ENCODE measurements at regions not wholly inside any gene's neighbourhood (a gene's known extent, or its start where the extent isn't known, plus 50 kb on each side); places are given as distances from the start of the nearest gene placed in this dataset.

DNA sequence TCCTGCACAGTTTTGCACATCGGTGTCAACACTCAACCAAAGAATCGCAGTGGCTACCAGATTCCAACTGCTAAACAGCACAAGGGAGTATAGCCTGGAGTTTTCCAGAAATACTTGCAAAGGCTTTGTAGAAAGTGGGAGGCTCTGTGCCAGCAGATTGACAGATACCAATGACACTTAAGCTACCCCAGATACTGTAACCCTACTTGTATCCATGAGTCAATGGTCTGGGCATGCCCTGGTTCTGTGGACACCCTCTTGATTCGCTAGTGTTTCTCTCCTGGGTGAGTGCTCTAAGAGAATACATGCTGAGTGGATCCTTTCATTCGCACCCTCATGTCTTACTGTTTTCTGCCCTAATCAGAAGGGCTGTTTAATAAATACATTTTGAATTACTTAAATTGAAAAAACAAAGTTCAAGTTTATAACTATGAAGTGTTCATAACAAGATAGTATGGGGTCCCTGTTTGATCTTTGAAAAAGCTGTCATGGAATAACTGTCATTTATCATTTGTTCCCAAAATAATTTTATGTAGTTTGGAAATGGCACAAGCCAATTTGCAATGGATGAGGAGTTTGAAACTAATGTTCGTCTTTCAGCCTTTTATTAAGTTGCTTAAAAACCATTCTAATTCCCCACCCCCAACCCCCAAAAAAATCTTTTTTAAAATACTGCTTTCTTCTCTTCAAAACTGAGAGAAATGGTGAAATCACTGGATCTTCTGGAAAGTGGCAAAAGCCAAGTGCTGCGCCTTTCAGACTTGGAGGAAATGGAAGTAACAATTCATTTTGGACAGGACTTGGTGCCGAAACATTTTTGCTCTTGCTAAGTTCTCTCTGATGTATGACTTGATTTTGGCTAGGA, 600.5 kb upstream of the TENM4 start:
- POLR2A ChIA-PET = no interaction called here
- Histone ChIP-seq H3K36me3 (ENCODE audit: control insufficient read depth in 2 of 2, insufficient read depth in 2 of 2, low read length in 1 of 2) (no peaks in the 10 kb centered on the region), H3K9ac (ENCODE audit: control insufficient read depth, insufficient read depth, low read length) (no peak overlapping the region), H3K4me1 (ENCODE audit: control insufficient read depth, insufficient read depth, low read length) (no peaks in the 10 kb centered on the region), H3K79me2 (ENCODE audit: control insufficient read depth, insufficient read depth, low read length) (no peaks in the 10 kb centered on the region), H3K4me3 (no peak overlapping the region), H3K9me3 (replicated peaks; ENCODE audit: control insufficient read depth, insufficient read depth, low read length) (no peaks in the 10 kb centered on the region), H4K20me1 (ENCODE audit: control insufficient read depth, insufficient read depth) (no peaks in the 10 kb centered on the region), H3K4me2 (ENCODE audit: control insufficient read depth, insufficient read depth) (no peak overlapping the region), H3K27me3 (replicated peaks in 1 of 2; ENCODE audit: control insufficient read depth in 2 of 2, insufficient read depth in 2 of 2, low read length in 1 of 2) (no peaks in the 10 kb centered on the region; a peak in 1 of 4 replicates), H3K27ac (ENCODE audit: control insufficient read depth, insufficient read depth) (no peak overlapping the region), H2AFZ (ENCODE audit: control insufficient read depth, low read depth, low read length) (no peak overlapping the region)
- no TSS peak for BruUV-seq (replicated peaks)
- FAIRE-seq (no peak), ATAC-seq (no peak), DNase-seq (ENCODE audit: low read depth, low spot score) (no peak)
- in situ Hi-C loops (cut with MboI) = no loop called here
- 38% methylated on average over 7 of the region's 7 CpGs for WGBS (ENCODE audit: insufficient coverage, insufficient replicate concordance, low lambda C conversion rate, missing lambda C conversion rate)
- CTCF ChIA-PET = no interaction called here
- intact Hi-C loops (cut with micrococcal nuclease; ENCODE audit: unreplicated experiment) = no loop called here
- RAD21 ChIA-PET (ENCODE audit: unreplicated experiment) = no interaction called here
- SMC1A ChIA-PET (ENCODE audit: uncharacterized antibody, unreplicated experiment) = no interaction called here
- TF ChIP-seq EP300 (IDR thresholded peaks at IDR 0.05; ENCODE audit: borderline replicate concordance in 1 of 2, control insufficient read depth in 1 of 2, low read depth in 2 of 2, low read length in 2 of 2) = no peak
- TF ChIP-seq CEBPB (IDR thresholded peaks at IDR 0.05; ENCODE audit: borderline replicate concordance in 1 of 2, low read depth in 2 of 2, low read length in 2 of 2) = no peak
- TF ChIP-seq, protein P1, sequence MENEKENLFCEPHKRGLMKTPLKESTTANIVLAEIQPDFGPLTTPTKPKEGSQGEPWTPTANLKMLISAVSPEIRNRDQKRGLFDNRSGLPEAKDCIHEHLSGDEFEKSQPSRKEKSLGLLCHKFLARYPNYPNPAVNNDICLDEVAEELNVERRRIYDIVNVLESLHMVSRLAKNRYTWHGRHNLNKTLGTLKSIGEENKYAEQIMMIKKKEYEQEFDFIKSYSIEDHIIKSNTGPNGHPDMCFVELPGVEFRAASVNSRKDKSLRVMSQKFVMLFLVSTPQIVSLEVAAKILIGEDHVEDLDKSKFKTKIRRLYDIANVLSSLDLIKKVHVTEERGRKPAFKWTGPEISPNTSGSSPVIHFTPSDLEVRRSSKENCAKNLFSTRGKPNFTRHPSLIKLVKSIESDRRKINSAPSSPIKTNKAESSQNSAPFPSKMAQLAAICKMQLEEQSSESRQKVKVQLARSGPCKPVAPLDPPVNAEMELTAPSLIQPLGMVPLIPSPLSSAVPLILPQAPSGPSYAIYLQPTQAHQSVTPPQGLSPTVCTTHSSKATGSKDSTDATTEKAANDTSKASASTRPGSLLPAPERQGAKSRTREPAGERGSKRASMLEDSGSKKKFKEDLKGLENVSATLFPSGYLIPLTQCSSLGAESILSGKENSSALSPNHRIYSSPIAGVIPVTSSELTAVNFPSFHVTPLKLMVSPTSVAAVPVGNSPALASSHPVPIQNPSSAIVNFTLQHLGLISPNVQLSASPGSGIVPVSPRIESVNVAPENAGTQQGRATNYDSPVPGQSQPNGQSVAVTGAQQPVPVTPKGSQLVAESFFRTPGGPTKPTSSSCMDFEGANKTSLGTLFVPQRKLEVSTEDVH (IDR thresholded peaks at IDR 0.05; ENCODE audit: low read depth, partially characterized antibody) = no peak
- TF ChIP-seq, protein P2, sequence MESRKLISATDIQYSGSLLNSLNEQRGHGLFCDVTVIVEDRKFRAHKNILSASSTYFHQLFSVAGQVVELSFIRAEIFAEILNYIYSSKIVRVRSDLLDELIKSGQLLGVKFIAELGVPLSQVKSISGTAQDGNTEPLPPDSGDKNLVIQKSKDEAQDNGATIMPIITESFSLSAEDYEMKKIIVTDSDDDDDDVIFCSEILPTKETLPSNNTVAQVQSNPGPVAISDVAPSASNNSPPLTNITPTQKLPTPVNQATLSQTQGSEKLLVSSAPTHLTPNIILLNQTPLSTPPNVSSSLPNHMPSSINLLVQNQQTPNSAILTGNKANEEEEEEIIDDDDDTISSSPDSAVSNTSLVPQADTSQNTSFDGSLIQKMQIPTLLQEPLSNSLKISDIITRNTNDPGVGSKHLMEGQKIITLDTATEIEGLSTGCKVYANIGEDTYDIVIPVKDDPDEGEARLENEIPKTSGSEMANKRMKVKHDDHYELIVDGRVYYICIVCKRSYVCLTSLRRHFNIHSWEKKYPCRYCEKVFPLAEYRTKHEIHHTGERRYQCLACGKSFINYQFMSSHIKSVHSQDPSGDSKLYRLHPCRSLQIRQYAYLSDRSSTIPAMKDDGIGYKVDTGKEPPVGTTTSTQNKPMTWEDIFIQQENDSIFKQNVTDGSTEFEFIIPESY (IDR thresholded peaks at IDR 0.05) = no peak
- TF ChIP-seq, protein P3, sequence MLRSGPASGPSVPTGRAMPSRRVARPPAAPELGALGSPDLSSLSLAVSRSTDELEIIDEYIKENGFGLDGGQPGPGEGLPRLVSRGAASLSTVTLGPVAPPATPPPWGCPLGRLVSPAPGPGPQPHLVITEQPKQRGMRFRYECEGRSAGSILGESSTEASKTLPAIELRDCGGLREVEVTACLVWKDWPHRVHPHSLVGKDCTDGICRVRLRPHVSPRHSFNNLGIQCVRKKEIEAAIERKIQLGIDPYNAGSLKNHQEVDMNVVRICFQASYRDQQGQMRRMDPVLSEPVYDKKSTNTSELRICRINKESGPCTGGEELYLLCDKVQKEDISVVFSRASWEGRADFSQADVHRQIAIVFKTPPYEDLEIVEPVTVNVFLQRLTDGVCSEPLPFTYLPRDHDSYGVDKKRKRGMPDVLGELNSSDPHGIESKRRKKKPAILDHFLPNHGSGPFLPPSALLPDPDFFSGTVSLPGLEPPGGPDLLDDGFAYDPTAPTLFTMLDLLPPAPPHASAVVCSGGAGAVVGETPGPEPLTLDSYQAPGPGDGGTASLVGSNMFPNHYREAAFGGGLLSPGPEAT (IDR thresholded peaks at IDR 0.05; ENCODE audit: low read depth) = no peak
- TF ChIP-seq SMAD1 (IDR thresholded peaks at IDR 0.05; ENCODE audit: low read depth, partially characterized antibody) = no peak
- no peak for TF ChIP-seq CHD1 (IDR thresholded peaks at IDR 0.05; ENCODE audit: low read depth, low read length)
- no peak for TF ChIP-seq NRF1 (conservative IDR thresholded peaks at IDR 0.05; ENCODE audit: low read depth, low read length)
- TF ChIP-seq NBN (IDR thresholded peaks at IDR 0.05) = no peak
- no peak for TF ChIP-seq CBX3 (IDR thresholded peaks at IDR 0.05; ENCODE audit: borderline replicate concordance, low read depth)
- TF ChIP-seq STAT1 (conservative IDR thresholded peaks at IDR 0.05) = no peak
- TF ChIP-seq, protein P4, sequence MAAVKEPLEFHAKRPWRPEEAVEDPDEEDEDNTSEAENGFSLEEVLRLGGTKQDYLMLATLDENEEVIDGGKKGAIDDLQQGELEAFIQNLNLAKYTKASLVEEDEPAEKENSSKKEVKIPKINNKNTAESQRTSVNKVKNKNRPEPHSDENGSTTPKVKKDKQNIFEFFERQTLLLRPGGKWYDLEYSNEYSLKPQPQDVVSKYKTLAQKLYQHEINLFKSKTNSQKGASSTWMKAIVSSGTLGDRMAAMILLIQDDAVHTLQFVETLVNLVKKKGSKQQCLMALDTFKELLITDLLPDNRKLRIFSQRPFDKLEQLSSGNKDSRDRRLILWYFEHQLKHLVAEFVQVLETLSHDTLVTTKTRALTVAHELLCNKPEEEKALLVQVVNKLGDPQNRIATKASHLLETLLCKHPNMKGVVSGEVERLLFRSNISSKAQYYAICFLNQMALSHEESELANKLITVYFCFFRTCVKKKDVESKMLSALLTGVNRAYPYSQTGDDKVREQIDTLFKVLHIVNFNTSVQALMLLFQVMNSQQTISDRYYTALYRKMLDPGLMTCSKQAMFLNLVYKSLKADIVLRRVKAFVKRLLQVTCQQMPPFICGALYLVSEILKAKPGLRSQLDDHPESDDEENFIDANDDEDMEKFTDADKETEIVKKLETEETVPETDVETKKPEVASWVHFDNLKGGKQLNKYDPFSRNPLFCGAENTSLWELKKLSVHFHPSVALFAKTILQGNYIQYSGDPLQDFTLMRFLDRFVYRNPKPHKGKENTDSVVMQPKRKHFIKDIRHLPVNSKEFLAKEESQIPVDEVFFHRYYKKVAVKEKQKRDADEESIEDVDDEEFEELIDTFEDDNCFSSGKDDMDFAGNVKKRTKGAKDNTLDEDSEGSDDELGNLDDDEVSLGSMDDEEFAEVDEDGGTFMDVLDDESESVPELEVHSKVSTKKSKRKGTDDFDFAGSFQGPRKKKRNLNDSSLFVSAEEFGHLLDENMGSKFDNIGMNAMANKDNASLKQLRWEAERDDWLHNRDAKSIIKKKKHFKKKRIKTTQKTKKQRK (IDR thresholded peaks at IDR 0.05; ENCODE audit: low read depth, low read length) = no peak
- no peak for TF ChIP-seq BHLHE40 (IDR thresholded peaks at IDR 0.05; ENCODE audit: borderline replicate concordance in 1 of 2, low read depth in 2 of 2, low read length in 1 of 2)
